ENCODE measurements at regions not wholly inside any gene's neighbourhood (a gene's known extent, or its start where the extent isn't known, plus 50 kb on each side); places are given as distances from the start of the nearest gene placed in this dataset.

DNA sequence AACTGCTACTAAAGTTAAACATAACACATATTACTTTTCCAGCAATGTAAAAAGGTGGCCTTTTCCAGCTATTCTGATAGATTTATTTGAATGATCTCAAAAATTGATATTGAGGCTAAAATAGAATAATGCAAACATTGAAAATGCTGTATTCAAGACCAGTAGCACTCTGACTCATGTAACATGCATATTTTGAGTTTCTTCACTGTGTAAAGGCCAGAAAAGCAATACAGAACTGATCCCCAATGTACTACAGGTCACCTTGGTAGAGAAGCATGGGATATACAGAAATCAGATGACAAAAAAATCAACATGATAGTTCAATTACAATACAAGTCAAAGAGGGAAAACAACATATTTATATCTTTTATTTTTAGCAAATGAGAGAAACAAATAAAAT is 419.6 kb downstream of the DIPK2A start:
- no peaks in the 10 kb centered on the region for H3K36me3 ChIP-seq (ENCODE audit: insufficient read depth, low read length)
- H3K9me3 ChIP-seq (ENCODE audit: low read length) = no peaks in the 10 kb centered on the region
- H3K27me3 ChIP-seq (ENCODE audit: insufficient read depth, low read depth, low read length) = no peaks in the 10 kb centered on the region
- no peak overlapping the region for H3K4me2 ChIP-seq (ENCODE audit: low read length)
- H3K9ac ChIP-seq (ENCODE audit: low read length) = no peak overlapping the region
- H4K20me1 ChIP-seq (ENCODE audit: insufficient read depth) = no peaks in the 10 kb centered on the region
- H3K27ac ChIP-seq (ENCODE audit: low read length) = no peak overlapping the region
- H2AFZ ChIP-seq (ENCODE audit: low read depth, low read length) = no peak overlapping the region
- no peaks in the 10 kb centered on the region for H3F3A ChIP-seq (ENCODE audit: insufficient read depth, low read length, poor library complexity, severe bottlenecking)
- H3K79me2 ChIP-seq (replicated peaks; ENCODE audit: insufficient read depth, low read length) = no peaks in the 10 kb centered on the region
- TF ChIP-seq, protein P1, sequence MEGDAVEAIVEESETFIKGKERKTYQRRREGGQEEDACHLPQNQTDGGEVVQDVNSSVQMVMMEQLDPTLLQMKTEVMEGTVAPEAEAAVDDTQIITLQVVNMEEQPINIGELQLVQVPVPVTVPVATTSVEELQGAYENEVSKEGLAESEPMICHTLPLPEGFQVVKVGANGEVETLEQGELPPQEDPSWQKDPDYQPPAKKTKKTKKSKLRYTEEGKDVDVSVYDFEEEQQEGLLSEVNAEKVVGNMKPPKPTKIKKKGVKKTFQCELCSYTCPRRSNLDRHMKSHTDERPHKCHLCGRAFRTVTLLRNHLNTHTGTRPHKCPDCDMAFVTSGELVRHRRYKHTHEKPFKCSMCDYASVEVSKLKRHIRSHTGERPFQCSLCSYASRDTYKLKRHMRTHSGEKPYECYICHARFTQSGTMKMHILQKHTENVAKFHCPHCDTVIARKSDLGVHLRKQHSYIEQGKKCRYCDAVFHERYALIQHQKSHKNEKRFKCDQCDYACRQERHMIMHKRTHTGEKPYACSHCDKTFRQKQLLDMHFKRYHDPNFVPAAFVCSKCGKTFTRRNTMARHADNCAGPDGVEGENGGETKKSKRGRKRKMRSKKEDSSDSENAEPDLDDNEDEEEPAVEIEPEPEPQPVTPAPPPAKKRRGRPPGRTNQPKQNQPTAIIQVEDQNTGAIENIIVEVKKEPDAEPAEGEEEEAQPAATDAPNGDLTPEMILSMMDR (IDR thresholded peaks at IDR 0.05; ENCODE audit: poor library complexity, severe bottlenecking) = no peak
- H3K9me2 ChIP-seq (ENCODE audit: insufficient read depth, low read length) = no peaks in the 10 kb centered on the region
- no peak overlapping the region for H3K4me3 ChIP-seq (ENCODE audit: low read length)

DNA sequence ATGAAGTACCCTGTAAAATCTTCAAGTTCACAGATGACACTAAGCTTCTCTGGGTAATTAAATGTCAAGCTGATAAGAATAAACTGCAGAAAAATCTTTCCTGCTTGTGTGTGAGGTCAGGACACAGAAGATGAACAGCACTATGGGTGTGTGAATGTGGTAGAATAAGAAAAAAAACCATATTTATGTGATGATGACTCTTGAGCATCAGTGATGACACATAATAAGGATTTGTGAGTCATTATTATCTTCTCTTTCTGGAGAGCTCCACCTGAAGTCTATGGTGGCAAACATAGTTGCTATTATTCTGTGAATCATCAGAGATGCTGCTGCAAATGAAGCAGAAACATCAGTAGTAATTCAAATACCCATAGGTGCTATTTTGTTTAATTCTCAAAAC is 422.4 kb downstream of the DIPK2A start:
- Histone ChIP-seq H3K27ac (ENCODE audit: low read length) (no peak overlapping the region), H3K79me2 (replicated peaks; ENCODE audit: insufficient read depth, low read length) (no peaks in the 10 kb centered on the region), H3K36me3 (ENCODE audit: insufficient read depth, low read length) (no peaks in the 10 kb centered on the region), H3F3A (ENCODE audit: insufficient read depth, low read length, poor library complexity, severe bottlenecking) (no peaks in the 10 kb centered on the region), H3K9me2 (ENCODE audit: insufficient read depth, low read length) (no peaks in the 10 kb centered on the region), H3K9ac (ENCODE audit: low read length) (no peak overlapping the region), H2AFZ (ENCODE audit: low read depth, low read length) (no peak overlapping the region), H3K27me3 (ENCODE audit: insufficient read depth, low read depth, low read length) (no peaks in the 10 kb centered on the region), H3K4me2 (ENCODE audit: low read length) (no peak overlapping the region), H3K9me3 (ENCODE audit: low read length) (no peaks in the 10 kb centered on the region), H3K4me3 (ENCODE audit: low read length) (no peak overlapping the region), H4K20me1 (ENCODE audit: insufficient read depth) (no peaks in the 10 kb centered on the region)
- TF ChIP-seq MXI1 (conservative IDR thresholded peaks at IDR 0.05; ENCODE audit: poor library complexity, severe bottlenecking) = no peak
- TF ChIP-seq POLR2AphosphoS5 (IDR thresholded peaks at IDR 0.05) = no peak
- TF ChIP-seq, protein P1 (IDR thresholded peaks at IDR 0.05; ENCODE audit: poor library complexity, severe bottlenecking) = no peak
- no peak for TF ChIP-seq EZH2 (IDR thresholded peaks at IDR 0.05; ENCODE audit: borderline replicate concordance, insufficient read depth, low read length, poor library complexity, severe bottlenecking)
- TF ChIP-seq EP300 (conservative IDR thresholded peaks at IDR 0.05; ENCODE audit: poor library complexity, severe bottlenecking) = no peak
- TF ChIP-seq RAD21 (conservative IDR thresholded peaks at IDR 0.05) = no peak
- TF ChIP-seq, protein P2, sequence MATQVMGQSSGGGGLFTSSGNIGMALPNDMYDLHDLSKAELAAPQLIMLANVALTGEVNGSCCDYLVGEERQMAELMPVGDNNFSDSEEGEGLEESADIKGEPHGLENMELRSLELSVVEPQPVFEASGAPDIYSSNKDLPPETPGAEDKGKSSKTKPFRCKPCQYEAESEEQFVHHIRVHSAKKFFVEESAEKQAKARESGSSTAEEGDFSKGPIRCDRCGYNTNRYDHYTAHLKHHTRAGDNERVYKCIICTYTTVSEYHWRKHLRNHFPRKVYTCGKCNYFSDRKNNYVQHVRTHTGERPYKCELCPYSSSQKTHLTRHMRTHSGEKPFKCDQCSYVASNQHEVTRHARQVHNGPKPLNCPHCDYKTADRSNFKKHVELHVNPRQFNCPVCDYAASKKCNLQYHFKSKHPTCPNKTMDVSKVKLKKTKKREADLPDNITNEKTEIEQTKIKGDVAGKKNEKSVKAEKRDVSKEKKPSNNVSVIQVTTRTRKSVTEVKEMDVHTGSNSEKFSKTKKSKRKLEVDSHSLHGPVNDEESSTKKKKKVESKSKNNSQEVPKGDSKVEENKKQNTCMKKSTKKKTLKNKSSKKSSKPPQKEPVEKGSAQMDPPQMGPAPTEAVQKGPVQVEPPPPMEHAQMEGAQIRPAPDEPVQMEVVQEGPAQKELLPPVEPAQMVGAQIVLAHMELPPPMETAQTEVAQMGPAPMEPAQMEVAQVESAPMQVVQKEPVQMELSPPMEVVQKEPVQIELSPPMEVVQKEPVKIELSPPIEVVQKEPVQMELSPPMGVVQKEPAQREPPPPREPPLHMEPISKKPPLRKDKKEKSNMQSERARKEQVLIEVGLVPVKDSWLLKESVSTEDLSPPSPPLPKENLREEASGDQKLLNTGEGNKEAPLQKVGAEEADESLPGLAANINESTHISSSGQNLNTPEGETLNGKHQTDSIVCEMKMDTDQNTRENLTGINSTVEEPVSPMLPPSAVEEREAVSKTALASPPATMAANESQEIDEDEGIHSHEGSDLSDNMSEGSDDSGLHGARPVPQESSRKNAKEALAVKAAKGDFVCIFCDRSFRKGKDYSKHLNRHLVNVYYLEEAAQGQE (IDR thresholded peaks at IDR 0.05; ENCODE audit: borderline replicate concordance) = no peak
- no peak for TF ChIP-seq SMC3 (conservative IDR thresholded peaks at IDR 0.05; ENCODE audit: poor library complexity)
